ENCODE measurements at regions not wholly inside any gene's neighbourhood (a gene's known extent, or its start where the extent isn't known, plus 50 kb on each side); places are given as distances from the start of the nearest gene placed in this dataset.

DNA sequence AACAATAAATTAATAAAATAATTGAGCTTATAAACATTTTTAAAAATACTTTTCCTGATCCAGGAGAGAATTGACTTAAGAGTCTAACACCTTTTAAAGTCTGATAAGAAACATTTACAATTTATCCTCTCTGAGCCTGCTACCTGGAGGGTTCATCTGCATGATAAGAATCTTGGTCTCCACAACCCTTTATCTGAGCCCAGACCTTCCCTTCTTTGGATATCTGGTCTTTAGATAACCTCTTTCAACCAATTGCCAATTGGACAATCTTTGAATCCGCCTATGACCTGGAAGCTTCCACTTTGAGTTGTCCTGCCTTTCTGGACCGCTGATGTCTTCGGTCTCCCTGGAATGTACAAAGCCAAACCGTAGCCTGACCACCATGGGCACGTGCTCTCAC lies 1393.3 kb upstream of the TMEM132C start:
- Histone ChIP-seq H3K79me2 (ENCODE audit: insufficient read depth, low read length) (no peaks in the 10 kb centered on the region), H3K4me2 (ENCODE audit: low read depth, low read length, poor library complexity, severe bottlenecking) (no peak overlapping the region), H4K20me1 (ENCODE audit: low read depth, low read length) (no peaks in the 10 kb centered on the region), H3K9ac (ENCODE audit: low read length) (no peak overlapping the region), H3K4me3 (ENCODE audit: insufficient read depth, low read length, poor library complexity, severe bottlenecking) (no peak overlapping the region), H3K36me3 (ENCODE audit: low read length) (no peaks in the 10 kb centered on the region), H2AFZ (ENCODE audit: low read depth, low read length, severe bottlenecking) (peak overlapping the region; percentile 69), H3F3A (ENCODE audit: insufficient read depth) (no peaks in the 10 kb centered on the region), H3K27me3 (ENCODE audit: low read length) (no peaks in the 10 kb centered on the region), H3K9me2 (replicated peaks; ENCODE audit: insufficient read depth, low read length) (no peaks in the 10 kb centered on the region), H3K9me3 (ENCODE audit: insufficient read depth, low read length) (no peaks in the 10 kb centered on the region), H3K27ac (ENCODE audit: low read depth, low read length) (no peak overlapping the region)
- TF ChIP-seq CTCF (IDR thresholded peaks at IDR 0.05; ENCODE audit: insufficient read depth, low read length, poor library complexity, severe bottlenecking) (no peak), EZH2phosphoT487 (conservative IDR thresholded peaks at IDR 0.05; ENCODE audit: low read length) (no peak)

DNA sequence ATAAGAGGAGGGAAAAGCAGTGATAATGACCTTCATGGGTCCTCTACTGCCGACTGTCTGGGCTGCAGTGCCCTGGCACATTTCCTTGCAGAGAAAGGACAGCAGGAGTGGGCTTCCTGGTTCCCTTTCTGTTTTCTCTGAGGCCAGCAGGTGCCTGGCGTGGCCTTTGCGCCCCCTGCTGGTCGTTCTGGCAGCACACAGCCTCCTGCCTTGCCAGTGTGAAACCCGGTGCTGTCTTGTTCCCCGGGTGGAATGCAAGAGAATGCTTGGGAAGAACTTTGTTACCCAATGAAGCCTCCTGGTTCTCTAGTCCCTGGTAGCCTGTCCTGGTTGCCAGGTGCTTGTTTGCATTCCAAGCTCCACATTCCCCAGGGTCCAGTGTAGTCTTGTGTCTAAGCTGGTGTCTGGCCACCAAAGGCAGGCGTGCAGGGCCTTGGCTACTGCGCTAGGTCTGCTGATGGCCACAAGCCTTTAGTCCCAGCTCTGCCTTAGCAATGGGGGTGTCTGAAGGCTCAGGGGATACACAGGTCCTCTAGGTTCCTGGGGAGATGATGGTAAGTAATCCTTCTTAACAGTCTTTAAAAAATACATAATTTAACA lies 1392.4 kb upstream of the TMEM132C start:
- no peak overlapping the region for H3K4me3 ChIP-seq (ENCODE audit: insufficient read depth, low read length, poor library complexity, severe bottlenecking)
- H3F3A ChIP-seq (ENCODE audit: insufficient read depth), result no peaks in the 10 kb centered on the region
- H3K79me2 ChIP-seq (ENCODE audit: insufficient read depth, low read length), result no peaks in the 10 kb centered on the region
- H3K27ac ChIP-seq (ENCODE audit: low read depth, low read length), result no peak overlapping the region
- no peaks in the 10 kb centered on the region for H4K20me1 ChIP-seq (ENCODE audit: low read depth, low read length)
- no peaks in the 10 kb centered on the region for H3K36me3 ChIP-seq (ENCODE audit: low read length)
- H3K9me2 ChIP-seq (replicated peaks; ENCODE audit: insufficient read depth, low read length), result no peaks in the 10 kb centered on the region
- no peak overlapping the region for H3K9ac ChIP-seq (ENCODE audit: low read length)
- H3K27me3 ChIP-seq (ENCODE audit: low read length), result no peaks in the 10 kb centered on the region
- TF ChIP-seq EZH2phosphoT487 (conservative IDR thresholded peaks at IDR 0.05; ENCODE audit: low read length) (no peak), CTCF (IDR thresholded peaks at IDR 0.05; ENCODE audit: insufficient read depth, low read length, poor library complexity, severe bottlenecking) (peak; percentile 79)
- H3K9me3 ChIP-seq (ENCODE audit: insufficient read depth, low read length), result no peaks in the 10 kb centered on the region
- no peak overlapping the region for H3K4me2 ChIP-seq (ENCODE audit: low read depth, low read length, poor library complexity, severe bottlenecking)
- peak overlapping the region; percentile 69 for H2AFZ ChIP-seq (ENCODE audit: low read depth, low read length, severe bottlenecking)

DNA sequence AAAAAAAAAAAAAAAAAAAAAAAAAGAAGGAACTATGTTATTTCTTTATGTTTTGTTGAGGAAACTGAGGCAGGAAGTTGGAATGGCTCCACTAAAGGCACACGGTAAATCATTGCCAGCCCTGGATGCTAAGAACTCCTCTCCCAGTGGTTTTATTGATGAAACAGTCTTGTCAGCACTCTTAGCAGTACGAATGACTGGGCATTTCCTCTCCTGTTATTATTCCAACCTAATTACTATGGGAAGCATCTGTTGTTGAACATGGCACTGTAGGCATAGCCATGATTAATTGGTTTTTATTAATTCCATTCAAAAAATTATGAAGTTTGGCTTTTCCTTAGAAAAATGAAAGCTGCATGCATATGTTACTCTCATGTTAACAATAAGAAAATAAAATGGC lies 1387.1 kb upstream of the TMEM132C start:
- Histone ChIP-seq H3K9ac (ENCODE audit: low read length) (no peak overlapping the region), H3K27me3 (ENCODE audit: low read length) (no peaks in the 10 kb centered on the region), H3K9me2 (replicated peaks; ENCODE audit: insufficient read depth, low read length) (no peaks in the 10 kb centered on the region)

More for the DNA sequence above, 1387.1 kb upstream of the TMEM132C start:
- Histone ChIP-seq H3K4me2 (ENCODE audit: low read depth, low read length, poor library complexity, severe bottlenecking) (no peak overlapping the region), H3K4me3 (ENCODE audit: insufficient read depth, low read length, poor library complexity, severe bottlenecking) (no peak overlapping the region), H4K20me1 (ENCODE audit: low read depth, low read length) (no peaks in the 10 kb centered on the region), H3K9me3 (ENCODE audit: insufficient read depth, low read length) (no peaks in the 10 kb centered on the region), H2AFZ (ENCODE audit: low read depth, low read length, severe bottlenecking) (no peak overlapping the region), H3K79me2 (ENCODE audit: insufficient read depth, low read length) (no peaks in the 10 kb centered on the region), H3K27ac (ENCODE audit: low read depth, low read length) (no peak overlapping the region), H3K36me3 (ENCODE audit: low read length) (no peaks in the 10 kb centered on the region), H3F3A (ENCODE audit: insufficient read depth) (no peaks in the 10 kb centered on the region)
- no peak for TF ChIP-seq EZH2phosphoT487 (conservative IDR thresholded peaks at IDR 0.05; ENCODE audit: low read length)
- no peak for TF ChIP-seq CTCF (IDR thresholded peaks at IDR 0.05; ENCODE audit: insufficient read depth, low read length, poor library complexity, severe bottlenecking)
